Stimulated activated CD4-positive, alpha-beta T cell treated with anti-CD3 and anti-CD28 coated beads, Interleukin-15, amount 100 ng/mL, for 1 hour (primary cell): ENCODE measurements at regions not wholly inside any gene's neighbourhood (a gene's known extent, or its start where the extent isn't known, plus 50 kb on each side); places are given as distances from the start of the nearest gene placed in this dataset.
"Not testable (repeated sequence)": the region's sequence is repeated elsewhere in the genome, so short reads cannot be mapped to it uniquely, and the experiment has no call there.

Source experiments
- DNase-seq, 2 donors: peaks; one replicate each; pipeline ENCODE4 v3.0.0-alpha.2; 2020; ENCODE audit warnings: low read depth in 1 of 2, low spot score in 1 of 2

- DNase-seq, result not testable (repeated sequence)
Measured at GRCh38 chr16:31975826-31976419, 102.3 kb downstream of the ZNF267 start.

- DNase-seq, result not testable (repeated sequence)
Measured at GRCh38 chr16:31978463-31978862, 104.9 kb downstream of the ZNF267 start.

GRCh38 chr16:31981739-31982138 is 108.1 kb downstream of the ZNF267 start:
- not testable (repeated sequence) for DNase-seq

- DNase-seq, result not testable (repeated sequence)
Measured at GRCh38 chr16:31982986-31983385, 109.4 kb downstream of the ZNF267 start.

- DNase-seq, result not testable (repeated sequence)
Measured at GRCh38 chr16:31983666-31984065, 110.1 kb downstream of the ZNF267 start.

GRCh38 chr16:31986895-31987294 is 113.3 kb downstream of the ZNF267 start:
- not testable (repeated sequence) for DNase-seq

- peak in 1 of 2 donors; percentile 24 for DNase-seq
Measured at GRCh38 chr16:31988595-31989581, 115.3 kb downstream of the ZNF267 start.

- not testable (repeated sequence) for DNase-seq
Measured at GRCh38 chr16:31990261-31990660, 116.7 kb downstream of the ZNF267 start.

- not testable (repeated sequence) for DNase-seq
Measured at GRCh38 chr16:31990980-31991379, 117.4 kb downstream of the ZNF267 start.

GRCh38 chr16:31996325-31996724 is 122.7 kb downstream of the ZNF267 start:
- not testable (repeated sequence) for DNase-seq

GRCh38 chr16:32002496-32002895 is 128.9 kb downstream of the ZNF267 start:
- DNase-seq, result not testable (repeated sequence)

GRCh38 chr16:32003819-32004218 is 130.2 kb downstream of the ZNF267 start:
- DNase-seq, result not testable (repeated sequence)

- not testable (repeated sequence) for DNase-seq
Measured at GRCh38 chr16:32038783-32039496, 165.3 kb downstream of the ZNF267 start.

- DNase-seq, result not testable (repeated sequence)
Measured at GRCh38 chr16:32039919-32040318, 166.3 kb downstream of the ZNF267 start.

- DNase-seq, result peak in 1 of 2 donors; percentile 33
Measured at GRCh38 chr16:32066016-32066651, 187.0 kb upstream of the TP53TG3D start.

GRCh38 chr16:32071586-32071985 is 181.5 kb upstream of the TP53TG3D start:
- not testable (repeated sequence) for DNase-seq

- not testable (repeated sequence) for DNase-seq
Measured at GRCh38 chr16:32083891-32084290, 169.2 kb upstream of the TP53TG3D start.

GRCh38 chr16:32084656-32085401 is 168.3 kb upstream of the TP53TG3D start:
- DNase-seq, result peak in 1 of 2 donors; percentile 1

- DNase-seq, result peak in 1 of 2 donors; percentile 56
Measured at GRCh38 chr16:32085438-32086141, 167.5 kb upstream of the TP53TG3D start.
